ENCODE measurements at regions not wholly inside any gene's neighbourhood (a gene's known extent, or its start where the extent isn't known, plus 50 kb on each side); places are given as distances from the start of the nearest gene placed in this dataset.

DNA sequence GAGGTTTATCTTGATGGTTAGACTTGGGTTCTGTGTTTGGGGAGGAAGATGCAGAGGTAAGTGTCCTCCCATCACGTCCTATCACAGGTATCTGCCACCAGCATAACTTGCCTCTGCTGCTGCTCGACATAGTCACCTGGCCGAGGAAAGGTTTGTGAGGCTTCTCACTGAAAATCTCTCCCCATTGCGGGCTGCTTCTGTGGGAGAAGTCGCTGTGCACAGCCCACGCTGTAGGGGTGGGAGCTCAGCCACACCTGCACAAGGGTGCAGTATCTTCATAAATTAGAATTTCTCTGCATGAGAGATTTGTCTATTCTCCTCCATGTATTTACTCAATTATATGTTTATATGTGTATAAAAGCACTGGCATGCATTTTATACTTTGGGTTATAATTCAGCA is 415.7 kb upstream of the MYT1L start:
- no peak overlapping the region for H3K4me2 ChIP-seq (ENCODE audit: low read length)
- ChIA-PET POLR2A (no interaction called here), CTCF (ENCODE audit: unreplicated experiment) (no interaction called here)
- no peak overlapping the region for H2AFZ ChIP-seq (ENCODE audit: low read length)
- no peaks in the 10 kb centered on the region for H4K20me1 ChIP-seq (ENCODE audit: insufficient read depth, low read length)
- no peaks in the 10 kb centered on the region for H3K4me1 ChIP-seq (ENCODE audit: insufficient read depth, low read length, poor library complexity, severe bottlenecking)
- H3K4me3 ChIP-seq (ENCODE audit: low read depth, low read length, poor library complexity, severe bottlenecking) = no peak overlapping the region
- no peak overlapping the region for H3K27ac ChIP-seq (ENCODE audit: low read depth, low read length, poor library complexity, severe bottlenecking)
- no peaks in the 10 kb centered on the region for H3K36me3 ChIP-seq (ENCODE audit: insufficient read depth, low read length)
- no peak for DNase-seq (ENCODE audit: low spot score)
- no peaks in the 10 kb centered on the region for H3K9me2 ChIP-seq (ENCODE audit: insufficient read depth, low read length)
- BruUV-seq (replicated peaks) = no TSS peak
- H3K79me2 ChIP-seq (ENCODE audit: insufficient read depth, low read depth, low read length) = no peaks in the 10 kb centered on the region
- intact Hi-C loops (cut with micrococcal nuclease; ENCODE audit: unreplicated experiment) = no loop called here
- H3K9me3 ChIP-seq (ENCODE audit: low read length) = no peaks in the 10 kb centered on the region
- TF ChIP-seq EZH2phosphoT487 (IDR thresholded peaks at IDR 0.05; ENCODE audit: borderline replicate concordance, low read depth, low read length) = no peak
- no peak for TF ChIP-seq CTCF (conservative IDR thresholded peaks at IDR 0.05; ENCODE audit: low read length)

- Histone ChIP-seq H3K9me2 (ENCODE audit: insufficient read depth, low read length) (no peaks in the 10 kb centered on the region), H3K4me3 (ENCODE audit: low read depth, low read length, poor library complexity, severe bottlenecking) (no peak overlapping the region), H3K4me1 (ENCODE audit: insufficient read depth, low read length, poor library complexity, severe bottlenecking) (no peaks in the 10 kb centered on the region), H3K79me2 (ENCODE audit: insufficient read depth, low read depth, low read length) (no peaks in the 10 kb centered on the region), H3K27ac (ENCODE audit: low read depth, low read length, poor library complexity, severe bottlenecking) (no peak overlapping the region), H2AFZ (ENCODE audit: low read length) (no peak overlapping the region), H3K36me3 (ENCODE audit: insufficient read depth, low read length) (no peaks in the 10 kb centered on the region), H3K9me3 (ENCODE audit: low read length) (no peaks in the 10 kb centered on the region), H3K4me2 (ENCODE audit: low read length) (no peak overlapping the region), H4K20me1 (ENCODE audit: insufficient read depth, low read length) (no peaks in the 10 kb centered on the region)
- ChIA-PET CTCF (ENCODE audit: unreplicated experiment) (no interaction called here), POLR2A (no interaction called here)
- DNase-seq (ENCODE audit: low spot score) = no peak
- BruUV-seq (replicated peaks) = no TSS peak
- intact Hi-C loops (cut with micrococcal nuclease; ENCODE audit: unreplicated experiment) = no loop called here
- TF ChIP-seq EZH2phosphoT487 (IDR thresholded peaks at IDR 0.05; ENCODE audit: borderline replicate concordance, low read depth, low read length) (no peak), CTCF (conservative IDR thresholded peaks at IDR 0.05; ENCODE audit: low read length) (no peak)
These were observed 414.1 kb upstream of the MYT1L start for GRCh38 chr2:2744958-2745715.

- H3K36me3 ChIP-seq (ENCODE audit: insufficient read depth, low read length) = no peaks in the 10 kb centered on the region
- no peak for DNase-seq (ENCODE audit: low spot score)
These were observed 413.0 kb upstream of the MYT1L start for GRCh38 chr2:2744107-2744506.

More at GRCh38 chr2:2744107-2744506, 413.0 kb upstream of the MYT1L start:
- POLR2A ChIA-PET = no interaction called here
- CTCF ChIA-PET (ENCODE audit: unreplicated experiment) = no interaction called here
- intact Hi-C loops (cut with micrococcal nuclease; ENCODE audit: unreplicated experiment) = no loop called here
- TF ChIP-seq EZH2phosphoT487 (IDR thresholded peaks at IDR 0.05; ENCODE audit: borderline replicate concordance, low read depth, low read length) (no peak), CTCF (conservative IDR thresholded peaks at IDR 0.05; ENCODE audit: low read length) (no peak)
- no peaks in the 10 kb centered on the region for H3K9me2 ChIP-seq (ENCODE audit: insufficient read depth, low read length)
- no peaks in the 10 kb centered on the region for H3K9me3 ChIP-seq (ENCODE audit: low read length)
- no peaks in the 10 kb centered on the region for H3K79me2 ChIP-seq (ENCODE audit: insufficient read depth, low read depth, low read length)
- no peak overlapping the region for H3K27ac ChIP-seq (ENCODE audit: low read depth, low read length, poor library complexity, severe bottlenecking)
- H3K4me1 ChIP-seq (ENCODE audit: insufficient read depth, low read length, poor library complexity, severe bottlenecking) = no peaks in the 10 kb centered on the region
- H3K4me3 ChIP-seq (ENCODE audit: low read depth, low read length, poor library complexity, severe bottlenecking) = no peak overlapping the region
- H4K20me1 ChIP-seq (ENCODE audit: insufficient read depth, low read length) = no peaks in the 10 kb centered on the region
- H3K4me2 ChIP-seq (ENCODE audit: low read length) = no peak overlapping the region
- no TSS peak for BruUV-seq (replicated peaks)
- H2AFZ ChIP-seq (ENCODE audit: low read length) = no peak overlapping the region
